IPS-NIHi11 (cell line): ENCODE measurements at regions not wholly inside any gene's neighbourhood (a gene's known extent, or its start where the extent isn't known, plus 50 kb on each side); places are given as distances from the start of the nearest gene placed in this dataset.
A peak's percentile ranks its signal among the peaks of the same experiment; 100 is the strongest.
"Not testable (repeated sequence)": the region's sequence is repeated elsewhere in the genome, so short reads cannot be mapped to it uniquely, and the experiment has no call there.

ENCODE experiments used
- DNase-seq: peaks from one replicate; pipeline ENCODE4 v3.0.0; 2012; ENCODE audit warnings: mixed read lengths, low spot score

GRCh38 chr12:58069268-58069963 lies 128.0 kb downstream of the ATP23 start:
- DNase-seq = no peak

GRCh38 chr12:58071994-58072393 lies 130.6 kb downstream of the ATP23 start:
- no peak for DNase-seq

DNA sequence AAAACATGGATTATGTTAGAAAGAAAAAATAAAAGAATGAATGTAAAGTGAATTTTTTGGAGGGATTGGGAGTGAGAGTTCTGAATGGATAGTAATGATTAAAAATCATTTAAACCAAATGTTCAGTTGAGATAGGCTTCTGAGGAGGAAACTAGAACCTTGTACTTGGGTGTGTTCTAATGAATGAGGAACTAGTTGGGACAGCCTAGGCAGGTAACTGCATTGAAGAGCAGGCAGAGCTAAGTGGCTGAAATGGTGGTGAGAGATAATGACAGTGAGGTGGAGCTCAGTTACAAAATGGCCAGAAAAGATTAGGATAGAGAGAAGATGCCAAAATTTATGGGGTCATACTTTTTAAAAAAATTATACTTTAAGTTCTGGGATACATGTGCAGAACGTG lies 132.9 kb downstream of the ATP23 start:
- no peak for DNase-seq

- DNase-seq = no peak
Observed at GRCh38 chr12:58079806-58080205, 138.4 kb downstream of the ATP23 start.

DNA sequence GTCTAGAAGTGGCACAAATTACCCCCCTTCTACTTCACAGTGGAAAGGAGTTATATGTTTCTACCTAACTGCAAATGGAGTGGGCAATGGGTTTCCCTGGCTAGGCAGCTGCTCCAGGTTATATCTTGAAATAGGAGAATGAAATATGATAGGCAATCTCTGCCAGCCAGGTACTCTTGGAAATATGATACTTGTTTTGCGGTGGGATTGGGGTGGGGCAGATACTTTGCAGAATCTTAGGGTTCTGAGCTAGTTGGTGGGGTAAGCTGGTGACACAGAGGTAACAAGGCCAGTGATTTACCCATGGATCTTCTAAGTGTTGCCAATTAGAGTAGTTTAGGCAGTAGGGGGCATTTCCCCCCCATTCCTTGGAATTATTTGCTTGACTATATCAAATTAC lies 140.1 kb downstream of the ATP23 start:
- DNase-seq = no peak

- no peak for DNase-seq
Observed at GRCh38 chr12:58082996-58083395, 141.6 kb downstream of the ATP23 start.

GRCh38 chr12:58086006-58086405 lies 144.6 kb downstream of the ATP23 start:
- DNase-seq = no peak

DNA sequence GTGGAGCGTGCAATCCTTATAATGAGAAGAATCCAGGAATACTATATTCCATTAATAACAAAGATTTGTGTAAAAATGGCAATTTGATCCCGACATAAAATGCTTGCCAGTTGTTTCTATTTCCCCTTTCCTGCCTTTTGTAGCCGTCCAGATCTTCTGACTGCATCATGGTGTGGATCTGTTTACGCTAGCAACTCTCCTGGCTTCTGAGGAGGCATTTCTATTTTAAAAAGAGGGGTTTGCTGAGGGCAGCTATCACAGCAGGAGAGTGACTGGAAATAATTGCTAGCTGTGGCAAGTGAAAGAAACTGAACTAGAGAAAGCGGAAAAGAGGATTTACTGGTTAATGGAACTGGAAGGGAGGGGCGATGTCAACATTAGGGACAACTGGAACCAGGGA lies 145.6 kb downstream of the ATP23 start:
- no peak for DNase-seq

- peak; percentile 40 for DNase-seq
Observed at GRCh38 chr12:58087423-58088127, 146.2 kb downstream of the ATP23 start.

DNA sequence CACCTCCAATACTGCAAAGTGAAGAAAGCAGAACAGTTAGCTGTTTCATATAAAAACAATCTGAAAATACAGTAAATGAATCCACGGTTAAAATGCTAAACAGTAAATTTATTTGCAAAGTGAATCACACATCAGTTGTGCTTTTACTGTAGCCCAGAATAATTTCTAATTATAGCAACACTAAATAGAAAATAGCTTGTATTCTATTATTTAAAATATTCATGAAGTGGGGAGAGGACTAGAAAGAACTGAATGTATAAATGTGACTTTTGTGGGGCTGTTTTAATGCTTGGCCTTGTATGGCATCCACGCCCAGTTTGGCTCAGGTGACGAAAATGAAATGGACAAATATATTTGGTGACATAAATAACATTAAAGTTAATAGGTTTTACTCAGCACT lies 148.2 kb downstream of the ATP23 start:
- no peak for DNase-seq

GRCh38 chr12:58090685-58091084 lies 149.3 kb downstream of the ATP23 start:
- no peak for DNase-seq

DNA sequence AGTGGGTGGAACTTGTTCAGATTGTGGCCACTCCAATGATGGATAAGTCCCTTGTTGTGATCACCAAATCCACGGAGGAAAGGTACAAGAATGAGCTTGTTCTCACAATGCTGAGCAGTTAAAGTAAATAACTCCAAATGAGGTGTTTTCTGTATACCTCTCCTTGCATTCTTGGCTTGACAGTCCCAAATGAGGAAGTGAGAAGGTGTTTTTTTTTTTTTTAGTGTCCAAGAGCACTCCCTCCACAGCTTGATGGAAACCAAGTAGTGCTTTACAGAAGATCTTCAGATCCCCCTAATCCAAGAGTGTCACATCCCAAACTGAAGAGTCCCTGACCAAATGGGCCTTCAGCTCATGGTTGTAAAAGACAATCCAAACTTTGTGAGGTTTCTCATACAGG lies 153.6 kb downstream of the ATP23 start:
- no peak for DNase-seq

DNA sequence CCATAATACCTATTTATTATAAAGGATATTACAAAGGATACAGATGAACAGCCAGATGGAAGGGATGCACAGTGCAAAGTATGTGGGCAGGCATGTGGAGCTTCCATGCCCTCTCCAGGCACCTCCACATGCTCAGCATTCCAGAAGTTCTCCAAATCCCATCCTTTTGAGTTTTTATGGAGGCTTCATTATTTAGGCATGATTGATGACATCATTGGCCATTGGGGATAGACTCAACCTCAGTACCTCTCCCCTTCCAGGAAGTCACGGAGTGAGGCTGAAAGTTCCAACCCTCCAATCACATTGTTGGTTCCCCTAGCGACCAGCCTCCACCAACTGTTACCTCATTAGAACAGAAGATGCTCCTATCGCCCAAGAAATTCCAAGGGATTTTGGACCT lies 156.4 kb downstream of the ATP23 start:
- no peak for DNase-seq

DNA sequence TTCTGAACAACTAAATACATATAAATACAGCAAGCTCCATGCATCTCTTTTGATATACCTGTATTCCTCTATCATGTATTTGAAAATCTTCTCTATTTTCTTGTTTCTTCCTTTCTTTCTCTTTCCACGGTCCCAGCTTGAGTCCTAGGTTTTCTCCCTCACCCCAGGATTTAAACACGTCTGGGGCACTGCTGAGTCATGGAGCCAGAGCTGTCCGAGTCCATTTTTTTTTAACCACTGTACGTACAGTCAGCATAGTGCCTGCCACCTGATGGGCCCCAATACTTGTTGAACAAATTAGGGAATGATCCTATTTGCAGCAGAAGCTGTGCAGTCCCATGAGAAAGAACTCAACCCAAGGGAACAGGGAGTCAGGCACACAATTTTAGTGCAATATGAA lies 158.1 kb downstream of the ATP23 start:
- no peak for DNase-seq

DNA sequence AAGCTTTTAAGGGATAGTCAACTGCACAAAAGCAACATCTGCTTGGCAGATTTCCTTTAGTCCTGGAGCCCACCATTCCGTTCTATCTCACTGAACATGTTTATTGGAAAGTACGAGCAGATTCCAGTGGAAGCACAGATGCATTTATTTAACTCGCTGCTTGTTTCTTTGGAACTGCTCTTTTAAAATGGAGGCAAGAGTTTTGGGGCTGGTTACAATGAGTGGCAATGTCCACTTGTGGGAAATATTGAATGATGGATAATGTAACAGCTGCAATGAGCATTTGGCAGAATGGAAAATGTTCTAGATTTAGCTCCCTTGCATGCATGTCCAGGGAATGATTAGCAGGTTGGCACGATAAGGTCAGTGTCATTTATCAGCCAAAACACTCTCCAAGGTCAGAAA lies 163.0 kb downstream of the ATP23 start:
- DNase-seq = no peak

- peak; percentile 30 for DNase-seq
Observed at GRCh38 chr12:58105225-58106119, 164.1 kb downstream of the ATP23 start.

GRCh38 chr12:58106195-58106594 lies 164.8 kb downstream of the ATP23 start:
- DNase-seq = no peak

- DNase-seq = no peak
Observed at GRCh38 chr12:58117201-58117600, 175.8 kb downstream of the ATP23 start.

DNA sequence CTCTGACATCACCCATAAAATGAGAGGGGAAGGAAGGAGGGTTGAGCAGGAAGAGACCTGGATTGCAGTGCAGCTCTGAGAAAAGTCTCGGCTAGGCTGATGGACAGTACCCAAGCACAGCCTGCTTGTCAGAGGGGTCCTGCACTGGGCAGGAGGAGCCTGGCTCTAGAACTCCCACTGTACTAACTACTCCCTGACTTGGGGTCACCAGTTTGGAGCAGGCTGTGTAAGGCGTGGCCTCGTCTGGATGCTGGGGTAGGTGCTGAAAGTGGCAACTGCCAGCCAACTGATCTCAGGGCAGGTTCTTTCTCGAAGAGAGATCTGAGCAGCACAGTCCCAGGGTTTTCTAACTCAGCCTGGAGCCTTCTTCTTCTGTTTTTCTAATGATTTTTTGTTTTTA lies 176.3 kb downstream of the ATP23 start:
- DNase-seq = no peak

DNA sequence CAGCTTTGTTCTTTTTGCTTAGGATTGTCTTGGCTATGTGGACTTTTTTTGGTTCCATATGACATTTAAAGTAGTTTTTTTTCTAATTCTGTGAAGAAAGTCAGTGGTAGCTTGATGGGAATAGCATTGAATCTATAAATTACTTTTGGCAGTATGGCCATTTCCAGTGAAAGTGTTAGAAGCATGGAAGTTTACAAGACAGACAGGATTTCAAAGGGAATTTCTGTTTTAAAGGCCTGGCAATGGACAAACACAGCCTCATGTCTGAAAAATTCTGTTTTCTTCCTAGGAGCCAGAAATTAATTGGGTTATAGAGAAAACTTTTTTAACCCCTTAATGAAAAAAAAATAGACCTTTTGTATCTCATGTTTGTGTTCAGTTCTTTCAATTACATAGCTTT lies 184.4 kb downstream of the ATP23 start:
- DNase-seq = not testable (repeated sequence)

DNA sequence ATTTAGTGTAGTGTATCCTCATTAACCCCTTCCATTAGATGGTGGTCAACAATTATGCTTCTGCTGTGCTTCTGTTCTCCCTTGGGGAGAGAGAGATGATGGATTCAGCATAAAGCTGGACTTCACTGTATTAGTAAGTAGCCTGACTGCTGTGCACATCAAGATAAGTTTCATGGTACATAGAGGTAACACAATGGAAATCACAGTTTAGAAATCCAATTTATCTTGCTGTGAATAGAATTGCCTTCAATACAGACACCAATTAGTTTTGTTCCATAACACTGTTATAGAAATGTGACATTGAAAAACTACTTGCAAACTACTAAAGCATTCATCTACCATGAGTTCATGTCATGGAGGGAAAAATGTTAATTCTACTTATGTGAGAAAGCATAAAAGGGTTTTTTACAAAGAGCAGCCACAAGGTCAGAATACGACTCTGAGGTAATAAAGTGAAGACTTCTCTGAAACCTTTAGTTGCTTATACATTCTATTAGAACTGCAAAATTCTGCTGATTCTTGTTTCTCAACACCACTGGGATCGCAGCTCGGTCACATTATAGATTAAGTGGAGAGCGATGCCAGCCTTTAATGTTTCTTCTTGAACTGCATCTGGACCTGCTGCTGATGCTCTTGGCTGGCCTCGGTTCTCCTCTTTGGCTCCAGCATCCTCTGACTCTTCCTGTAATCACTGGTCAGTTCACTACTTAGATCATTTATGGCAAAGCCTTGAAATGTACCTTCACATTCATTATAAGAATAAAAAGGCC lies 190.8 kb downstream of the ATP23 start:
- DNase-seq = no peak

DNA sequence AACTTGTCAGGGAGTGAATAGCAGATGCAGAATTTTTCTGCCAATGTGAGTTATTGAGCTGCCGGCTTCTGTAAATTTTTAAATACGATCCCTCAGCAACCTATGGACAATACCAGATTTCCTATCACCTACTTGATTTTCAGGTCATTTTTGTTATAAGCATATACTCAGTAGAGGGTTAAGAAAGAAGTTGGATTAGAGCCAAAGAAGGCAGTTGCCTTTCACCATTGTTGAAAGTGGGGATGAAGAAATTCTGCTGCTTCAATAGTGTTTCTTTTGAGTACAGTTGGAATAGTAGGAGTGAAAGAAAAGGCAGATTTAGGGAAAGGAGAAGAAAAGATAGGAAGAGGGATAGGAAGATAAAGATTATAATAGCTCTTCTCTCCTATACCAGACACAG lies 197.1 kb downstream of the ATP23 start:
- no peak for DNase-seq
